H1 (cell line): ENCODE measurements at regions not wholly inside any gene's neighbourhood (a gene's known extent, or its start where the extent isn't known, plus 50 kb on each side); places are given as distances from the start of the nearest gene placed in this dataset.

ENCODE experiments used
- CTCF ChIA-PET: fragments of 300-600 bp; sonication (Branson Sonifier 250); formaldehyde crosslinking; loops from one replicate; lab custom pipeline; 2021; ENCODE audit not compliant: partially characterized antibody; lab: Charles Lee
- POLR2A ChIA-PET: fragments of 300-600 bp; sonication (Branson Sonifier 250); formaldehyde crosslinking; loops from one replicate; lab custom pipeline; 2021; ENCODE audit warnings: inconsistent platforms; ENCODE audit not compliant: partially characterized antibody; lab: Charles Lee
- DNase-seq, 2 experiments: peaks; one replicate each; pipeline versions ENCODE4 v3.0.0 to v3.0.0-alpha.2; 2010 to 2022; ENCODE audit warnings: low spot score in 2 of 2, low read depth in 1 of 2, mixed read lengths in 1 of 2
- FAIRE-seq: peaks from 2 replicates; lab custom pipeline; 2011; peaks lifted over from hg19 to GRCh38; lab: Jason Lieb, UNC
- H2AFZ ChIP-seq: 2 replicates; pipeline ENCODE4 v1.8.1; 2012; ENCODE audit warnings: low read length, inconsistent platforms
- H2AK5ac ChIP-seq: 2 replicates; pipeline ENCODE4 v1.6.1; 2013; ENCODE audit warnings: low read depth, low read length
- H2BK120ac ChIP-seq: replicated peaks from 2 replicates; pipeline ENCODE3; 2013; ENCODE audit warnings: low read depth, low read length, inconsistent platforms
- H2BK12ac ChIP-seq: 2 replicates; pipeline ENCODE4 v1.6.1; 2013; ENCODE audit warnings: low read depth, low read length
- H2BK15ac ChIP-seq: 2 replicates; pipeline ENCODE4 v1.6.1; 2013; ENCODE audit warnings: low read length
- H2BK20ac ChIP-seq: 2 replicates; pipeline ENCODE4 v1.6.1; 2013; ENCODE audit warnings: low read length
- H2BK5ac ChIP-seq: 2 replicates; pipeline ENCODE4 v1.6.1; 2013; ENCODE audit warnings: low read depth, low read length
- H3K14ac ChIP-seq: 2 replicates; pipeline ENCODE4 v1.6.1; 2013; ENCODE audit warnings: inconsistent platforms; ENCODE audit not compliant: insufficient read length
- H3K18ac ChIP-seq: 2 replicates; pipeline ENCODE4 v1.6.1; 2013; ENCODE audit warnings: low read length; ENCODE audit errors: extremely low read depth
- H3K23ac ChIP-seq: 2 replicates; pipeline ENCODE4 v1.6.1; 2013; ENCODE audit warnings: inconsistent platforms; ENCODE audit not compliant: insufficient read length
- H3K23me2 ChIP-seq: 2 replicates; pipeline ENCODE4 v1.6.1; 2013; ENCODE audit warnings: low read depth, low read length
- H3K27ac ChIP-seq: 2 replicates; pipeline ENCODE4 v1.6.1; 2011; ENCODE audit warnings: low read depth, low read length, inconsistent platforms
- H3K27me3 ChIP-seq, 4 experiments: replicated peaks in 1 of 4; 1 replicate in 1 of 4; 2 replicates in 3 of 4; pipeline versions ENCODE4 v1.6.1 to v1.8.1; 2011 to 2013; ENCODE audit warnings: low read length in 3 of 4, mild to moderate bottlenecking in 3 of 4, inconsistent platforms in 2 of 4, mixed read lengths in 2 of 4, moderate library complexity in 1 of 4; ENCODE audit not compliant: control insufficient read depth in 3 of 4, insufficient read depth in 3 of 4; ENCODE audit errors: extremely low read depth in 1 of 4
- H3K36me3 ChIP-seq, 4 experiments: 2 replicates each; pipeline versions ENCODE4 v1.6.1 to v1.8.1; 2011 to 2013; ENCODE audit warnings: mild to moderate bottlenecking in 4 of 4, low read length in 3 of 4, moderate library complexity in 2 of 4, control low read depth in 1 of 4, inconsistent platforms in 1 of 4; ENCODE audit not compliant: insufficient read depth in 4 of 4, control insufficient read depth in 2 of 4
- H3K4ac ChIP-seq: replicated peaks from 2 replicates; pipeline ENCODE3; 2013; ENCODE audit warnings: low read length, low read depth, mixed read lengths, inconsistent platforms; ENCODE audit not compliant: insufficient read length
- H3K4me1 ChIP-seq, 4 experiments: replicated peaks in 1 of 4; 1 replicate in 1 of 4; 2 replicates in 3 of 4; pipeline versions ENCODE4 v1.6.1 to v1.8.1; 2011 to 2013; ENCODE audit warnings: low read length in 3 of 4, inconsistent platforms in 2 of 4, mixed read lengths in 1 of 4; ENCODE audit not compliant: insufficient read depth in 4 of 4, control insufficient read depth in 3 of 4
- H3K4me2 ChIP-seq, 2 experiments: 2 replicates each; pipeline versions ENCODE4 v1.6.1 to v1.8.1; 2011 to 2013; ENCODE audit warnings: low read depth in 2 of 2, low read length in 2 of 2, control low read depth in 1 of 2, inconsistent platforms in 1 of 2, mild to moderate bottlenecking in 1 of 2; ENCODE audit not compliant: insufficient read depth in 1 of 2
- H3K4me3 ChIP-seq, 4 experiments: fragments of 200-600, 300-600 bp in 1 of 4; sonication (generic), shearing (Covaris generic), sonication (Bioruptor Twin) in 1 of 4; 2 replicates each; pipeline versions ENCODE4 v1.5.1 to v1.8.1; 2011 to 2016; ENCODE audit warnings: low read length in 4 of 4, low read depth in 3 of 4, control low read depth in 2 of 4, inconsistent platforms in 2 of 4, mild to moderate bottlenecking in 2 of 4, mixed read lengths in 1 of 4, moderate library complexity in 1 of 4; ENCODE audit not compliant: insufficient read depth in 2 of 4; ENCODE audit errors: extremely low read depth in 1 of 4
- H3K56ac ChIP-seq: replicated peaks from 2 replicates; pipeline ENCODE3; 2013; ENCODE audit warnings: low read depth, mild to moderate bottlenecking, mixed read lengths, low read length, inconsistent platforms; ENCODE audit not compliant: insufficient read length
- H3K79me1 ChIP-seq: 2 replicates; pipeline ENCODE4 v1.6.1; 2013; ENCODE audit warnings: low read depth, low read length, control low read depth
- H3K79me2 ChIP-seq, 2 experiments: 2 replicates each; pipeline versions ENCODE4 v1.6.1 to v1.8.1; 2012 to 2013; ENCODE audit warnings: low read length in 2 of 2, mild to moderate bottlenecking in 2 of 2, inconsistent platforms in 1 of 2; ENCODE audit not compliant: insufficient read depth in 2 of 2, control insufficient read depth in 1 of 2
- H3K9ac ChIP-seq, 4 experiments: replicated peaks in 1 of 4; 1 replicate in 1 of 4; 2 replicates in 3 of 4; pipeline versions ENCODE4 v1.6.1 to v1.8.1; 2011 to 2013; ENCODE audit warnings: low read depth in 3 of 4, low read length in 3 of 4, control low read depth in 2 of 4, mild to moderate bottlenecking in 2 of 4, moderate library complexity in 2 of 4, inconsistent platforms in 1 of 4; ENCODE audit errors: extremely low read depth in 1 of 4
- H3K9me3 ChIP-seq, 2 experiments: 2 replicates each; pipeline versions ENCODE4 v1.6.1 to v1.8.1; 2012 to 2013; ENCODE audit warnings: mild to moderate bottlenecking in 2 of 2, moderate library complexity in 2 of 2, control low read depth in 1 of 2, inconsistent platforms in 1 of 2, low read depth in 1 of 2, low read length in 1 of 2, mixed read lengths in 1 of 2; ENCODE audit not compliant: insufficient read depth in 2 of 2
- H4K20me1 ChIP-seq, 2 experiments: replicated peaks in 1 of 2; 2 replicates each; pipeline versions ENCODE3 to v1.8.1; 2011 to 2013; ENCODE audit warnings: inconsistent platforms in 2 of 2, low read length in 2 of 2, mild to moderate bottlenecking in 1 of 2; ENCODE audit not compliant: insufficient read depth in 2 of 2, control insufficient read depth in 1 of 2
- H4K5ac ChIP-seq: 2 replicates; pipeline ENCODE4 v1.6.1; 2013; ENCODE audit warnings: low read length, low read depth, mixed read lengths, inconsistent platforms; ENCODE audit not compliant: insufficient read length
- H4K8ac ChIP-seq: 2 replicates; pipeline ENCODE4 v1.8.0; 2013; ENCODE audit warnings: mild to moderate bottlenecking, moderate library complexity, low read length, inconsistent platforms; ENCODE audit not compliant: insufficient read depth; ENCODE audit errors: extremely low read depth
- H4K91ac ChIP-seq: replicated peaks from 2 replicates; pipeline ENCODE3; 2013; ENCODE audit warnings: low read length, mixed read lengths, inconsistent platforms; ENCODE audit not compliant: insufficient read length
- WGBS, 2 experiments: shearing (Covaris generic) in 1 of 2; methylation state at CpG; one replicate each; pipeline versions ENCODE4 v1.1.6 to v1.1.7; 2013 to 2015; ENCODE audit warnings: low lambda C conversion rate in 2 of 2, mixed read lengths in 2 of 2, inconsistent platforms in 1 of 2, low coverage in 1 of 2, missing lambda C conversion rate in 1 of 2; ENCODE audit not compliant: insufficient replicate concordance in 2 of 2, insufficient coverage in 1 of 2, insufficient read length in 1 of 2; ENCODE audit errors: extremely low coverage in 1 of 2, missing lambda C conversion rate in 1 of 2; 5-methylcytosine and 5-hydroxymethylcytosine counted together

DNA sequence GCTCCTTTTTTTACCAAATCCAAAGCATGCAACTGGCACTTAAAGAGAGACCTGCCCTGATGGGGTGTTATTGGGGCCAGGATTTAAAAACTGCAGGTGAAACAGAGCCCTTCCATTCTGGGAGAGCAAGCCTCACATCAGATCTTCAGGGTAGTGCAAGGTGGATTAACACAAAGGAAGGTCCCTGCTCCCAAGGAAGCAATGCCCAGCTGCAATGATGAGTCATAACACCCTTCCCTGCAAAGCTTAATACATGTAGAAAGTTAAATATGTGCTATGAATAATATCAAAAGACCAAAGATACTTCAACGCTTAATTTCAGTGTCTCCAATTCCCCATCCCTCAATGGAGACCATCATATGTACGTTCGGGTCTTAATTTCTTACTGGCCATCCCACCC is 508.0 kb downstream of the OMA1 start:
- no peak overlapping the region for H3K27ac ChIP-seq

More for the DNA sequence above, 508.0 kb downstream of the OMA1 start:
- Histone ChIP-seq H2BK15ac (no peak overlapping the region; the same call in 1 of the 2 replicates), H2BK5ac (no peak overlapping the region), H3K14ac (no peak overlapping the region), H3K27me3 (no peaks in the 10 kb centered on the region), H2AFZ (no peak overlapping the region), H2BK20ac (no peak overlapping the region), H3K4ac (no peak overlapping the region), H3K18ac (no peak overlapping the region), H4K8ac (no peak overlapping the region), H2BK12ac (no peak overlapping the region), H3K79me2 (no peaks in the 10 kb centered on the region), H2AK5ac (no peak overlapping the region), H3K79me1 (no peaks in the 10 kb centered on the region), H4K20me1 (no peaks in the 10 kb centered on the region), H3K9me3 (no peaks in the 10 kb centered on the region; a peak in 1 of 4 replicates), H2BK120ac (no peak overlapping the region), H3K4me2 (no peak overlapping the region), H3K56ac (no peak overlapping the region), H3K36me3 (no peaks in the 10 kb centered on the region), H3K9ac (no peak overlapping the region), H4K5ac (no peak overlapping the region), H3K4me1 (peaks cover 0 to 24% (median 6%) of the 10 kb centered on the region in 4 experiments; a peak in 5 of 7 replicates), H3K23me2 (no peaks in the 10 kb centered on the region), H3K23ac (no peak overlapping the region), H3K4me3 (no peak overlapping the region), H4K91ac (no peak overlapping the region)
- POLR2A ChIA-PET = no interaction called here
- WGBS, 2 experiments = 83% methylated on average over 3 of the region's 3 CpGs; no CpG with 5 or more reads in 1 of the 2 experiments
- FAIRE-seq = no peak
- CTCF ChIA-PET = interaction anchor here (0.9 to 1.5 kb wide), 6 partner anchors 8 to 122 kb away, joined by 3 to 5 read pairs (median 4); no protein-coding TSS in a partner anchor
- DNase-seq = no peak
